Activated naive CD8-positive, alpha-beta T cell treated with anti-CD3 and anti-CD28 coated beads for 36 hours (primary cell): ENCODE measurements at regions not wholly inside any gene's neighbourhood (a gene's known extent, or its start where the extent isn't known, plus 50 kb on each side); places are given as distances from the start of the nearest gene placed in this dataset.

ENCODE experiments used
- DNase-seq: peaks from one replicate; pipeline ENCODE4 v3.0.0; 2021
- H3K27ac Mint-ChIP-seq: one replicate; pipeline ENCODE4 v1.8.0; 2022; ENCODE audit warnings: mild to moderate bottlenecking, moderate library complexity, mixed read lengths
- H3K27me3 Mint-ChIP-seq: one replicate; pipeline ENCODE4 v1.8.0; 2022; ENCODE audit warnings: mild to moderate bottlenecking, mixed read lengths
- H3K36me3 Mint-ChIP-seq: one replicate; pipeline ENCODE4 v1.8.0; 2021; ENCODE audit warnings: mild to moderate bottlenecking, mixed read lengths
- H3K4me1 Mint-ChIP-seq: one replicate; pipeline ENCODE4 v1.8.0; 2021; ENCODE audit warnings: mixed read lengths
- H3K4me3 Mint-ChIP-seq: one replicate; pipeline ENCODE4 v1.8.0; 2022; ENCODE audit warnings: mild to moderate bottlenecking, moderate library complexity, mixed read lengths
- H3K9me3 Mint-ChIP-seq: one replicate; pipeline ENCODE4 v1.8.0; 2022; ENCODE audit warnings: mixed read lengths

GRCh38 chr3:31479431-31479830 lies 53.3 kb upstream of the STT3B start:
- peaks cover 3% of the 10 kb centered on the region for H3K36me3 Mint-ChIP-seq
- peaks cover 9% of the 10 kb centered on the region for H3K9me3 Mint-ChIP-seq
- H3K27ac Mint-ChIP-seq: no peak overlapping the region
- no peak for DNase-seq
- no peaks in the 10 kb centered on the region for H3K27me3 Mint-ChIP-seq
- H3K4me1 Mint-ChIP-seq: peaks cover 1% of the 10 kb centered on the region
- no peak overlapping the region for H3K4me3 Mint-ChIP-seq

DNA sequence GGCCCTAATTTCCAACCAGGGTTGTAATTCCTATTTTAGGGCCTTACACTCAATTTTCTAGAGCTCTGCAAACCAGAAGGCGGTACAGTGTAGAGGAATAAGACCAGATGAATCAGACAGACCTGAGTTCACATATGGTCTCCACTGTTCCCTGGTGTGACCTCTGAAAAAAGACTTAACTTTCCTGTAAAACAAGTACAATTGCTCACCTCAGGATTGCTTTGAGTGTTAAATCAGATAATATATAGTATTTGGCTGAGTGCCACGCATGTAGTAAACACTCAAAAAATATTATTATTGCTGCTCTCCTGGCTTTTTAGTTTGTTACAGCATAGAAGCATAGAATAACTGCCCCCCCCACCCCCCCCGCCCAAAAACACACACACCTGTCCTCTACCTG lies 51.0 kb upstream of the STT3B start:
- Mint-ChIP-seq H3K4me1 (peaks cover 1% of the 10 kb centered on the region), H3K27ac (no peak overlapping the region), H3K36me3 (peaks cover 1% of the 10 kb centered on the region), H3K9me3 (peaks cover 8% of the 10 kb centered on the region), H3K27me3 (no peaks in the 10 kb centered on the region), H3K4me3 (no peak overlapping the region)
- DNase-seq: no peak

DNA sequence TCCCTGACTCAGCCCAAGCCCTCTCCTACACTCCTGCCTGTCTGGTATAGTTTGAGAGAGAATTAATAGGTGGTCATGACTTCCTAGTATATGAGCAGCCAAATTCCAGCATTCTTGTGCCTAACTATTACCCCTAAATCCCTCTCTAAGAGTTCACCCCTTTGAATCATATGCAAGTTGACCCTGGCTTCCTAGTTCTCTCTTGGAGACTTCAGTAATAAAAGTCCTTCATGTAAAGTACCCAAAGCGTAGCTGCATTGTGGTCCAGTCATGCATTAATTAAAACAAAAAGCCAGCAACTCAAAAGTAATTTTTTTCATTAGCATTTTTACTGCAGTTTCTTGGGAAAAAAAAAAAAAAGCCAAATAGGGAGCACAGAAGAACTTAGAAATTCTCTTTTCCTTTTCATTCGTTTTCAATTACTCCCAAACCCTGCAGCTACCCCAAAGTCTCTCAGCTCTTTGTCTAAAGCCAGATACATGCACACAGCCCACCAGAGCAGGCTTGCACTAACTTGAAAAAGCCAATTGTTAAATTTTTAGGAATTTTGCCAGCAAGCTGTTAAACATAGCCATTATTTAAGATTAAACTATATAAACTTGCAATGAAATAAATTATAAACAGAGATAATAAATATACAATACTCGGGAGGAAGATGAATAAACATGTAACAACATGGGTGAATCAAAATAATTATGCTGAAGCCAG lies 50.1 kb upstream of the STT3B start:
- Mint-ChIP-seq H3K27ac (no peak overlapping the region), H3K4me1 (peaks cover 1% of the 10 kb centered on the region), H3K4me3 (no peak overlapping the region), H3K36me3 (peaks cover under 1% of the 10 kb centered on the region), H3K27me3 (no peaks in the 10 kb centered on the region), H3K9me3 (peaks cover 8% of the 10 kb centered on the region)
- no peak for DNase-seq
